Upper lobe of left lung (tissue), 4 donors: ENCODE measurements at regions not wholly inside any gene's neighbourhood (a gene's known extent, or its start where the extent isn't known, plus 50 kb on each side); places are given as distances from the start of the nearest gene placed in this dataset.

ENCODE experiments used
- CTCF ChIP-seq, 6 experiments: fragments of 450-650 bp in 4 of 6; fragments of 200-600 bp in 2 of 6; sonication (generic) in 2 of 6; IDR thresholded peaks; one replicate each; pipeline ENCODE4 v1.5.1; 2016 to 2019; ENCODE audit warnings: antibody characterized with exemption in 6 of 6
- EP300 ChIP-seq, 4 donors: sonication (generic); formaldehyde crosslinking; IDR thresholded peaks; one replicate each; pipeline ENCODE4 v1.5.1; 2017; ENCODE audit warnings: antibody characterized with exemption in 4 of 4, control low read depth in 2 of 4

DNA sequence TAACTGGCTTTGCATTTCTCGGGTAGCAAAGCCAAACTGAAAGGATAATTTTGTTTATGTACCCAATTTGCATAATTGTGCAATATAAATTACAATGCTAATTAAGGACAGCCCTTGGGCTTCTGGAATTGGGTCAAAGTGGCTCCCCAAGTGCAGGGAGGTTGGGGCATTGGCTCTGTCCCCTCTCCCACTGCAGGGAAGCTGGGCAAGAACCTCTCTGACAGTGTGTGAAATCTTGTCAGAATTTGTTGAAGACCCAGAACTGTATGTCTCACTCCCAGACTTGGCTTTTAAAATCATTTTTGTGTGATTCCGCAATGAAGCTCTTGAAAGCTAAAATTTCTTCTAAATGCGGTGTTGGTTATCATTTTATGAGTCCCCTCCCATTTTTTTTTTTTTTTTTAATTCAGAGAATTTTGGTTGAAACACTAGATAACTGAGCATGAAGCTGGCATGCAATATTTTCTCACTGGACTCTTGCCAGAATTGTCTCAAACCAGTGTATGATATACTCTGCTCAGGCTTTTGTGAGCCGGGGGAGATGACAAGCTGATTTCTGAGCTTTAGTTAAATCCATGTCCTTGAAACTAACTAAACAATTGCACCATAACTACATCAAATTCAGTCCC is 878.9 kb upstream of the CXADR start:
- TF ChIP-seq CTCF (IDR thresholded peaks at IDR 0.05) (no peak), EP300 (IDR thresholded peaks at IDR 0.05) (no peak)
